ENCODE measurements at regions not wholly inside any gene's neighbourhood (a gene's known extent, or its start where the extent isn't known, plus 50 kb on each side); places are given as distances from the start of the nearest gene placed in this dataset.

DNA sequence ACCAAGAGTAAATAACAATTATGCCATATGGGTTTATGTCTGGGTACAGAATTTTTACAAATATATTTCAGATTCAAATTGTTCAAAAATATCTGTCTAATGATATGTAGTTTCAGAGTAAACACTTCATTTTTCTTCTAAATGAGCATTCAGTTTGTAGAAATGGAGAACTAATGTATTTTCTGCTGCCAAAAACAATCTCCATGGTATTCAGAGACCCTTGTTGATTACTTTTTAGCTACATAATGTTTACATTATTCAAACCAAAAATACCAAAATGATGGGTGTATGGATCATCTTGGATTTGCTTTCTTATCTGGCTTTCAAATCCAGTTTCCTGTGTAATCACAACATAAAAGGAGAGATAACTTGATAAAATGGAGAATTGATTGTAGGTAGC lies 576.0 kb upstream of the CDH4 start:
- no peaks in the 10 kb centered on the region for H3K9me3 ChIP-seq
- no peak overlapping the region for H3K27ac ChIP-seq
- H3K27me3 ChIP-seq: no peaks in the 10 kb centered on the region
- no peak for DNase-seq
- no peaks in the 10 kb centered on the region for H3K4me1 ChIP-seq
- TF ChIP-seq POLR2A (IDR thresholded peaks at IDR 0.05): no peak
- TF ChIP-seq, protein P1, sequence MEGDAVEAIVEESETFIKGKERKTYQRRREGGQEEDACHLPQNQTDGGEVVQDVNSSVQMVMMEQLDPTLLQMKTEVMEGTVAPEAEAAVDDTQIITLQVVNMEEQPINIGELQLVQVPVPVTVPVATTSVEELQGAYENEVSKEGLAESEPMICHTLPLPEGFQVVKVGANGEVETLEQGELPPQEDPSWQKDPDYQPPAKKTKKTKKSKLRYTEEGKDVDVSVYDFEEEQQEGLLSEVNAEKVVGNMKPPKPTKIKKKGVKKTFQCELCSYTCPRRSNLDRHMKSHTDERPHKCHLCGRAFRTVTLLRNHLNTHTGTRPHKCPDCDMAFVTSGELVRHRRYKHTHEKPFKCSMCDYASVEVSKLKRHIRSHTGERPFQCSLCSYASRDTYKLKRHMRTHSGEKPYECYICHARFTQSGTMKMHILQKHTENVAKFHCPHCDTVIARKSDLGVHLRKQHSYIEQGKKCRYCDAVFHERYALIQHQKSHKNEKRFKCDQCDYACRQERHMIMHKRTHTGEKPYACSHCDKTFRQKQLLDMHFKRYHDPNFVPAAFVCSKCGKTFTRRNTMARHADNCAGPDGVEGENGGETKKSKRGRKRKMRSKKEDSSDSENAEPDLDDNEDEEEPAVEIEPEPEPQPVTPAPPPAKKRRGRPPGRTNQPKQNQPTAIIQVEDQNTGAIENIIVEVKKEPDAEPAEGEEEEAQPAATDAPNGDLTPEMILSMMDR (IDR thresholded peaks at IDR 0.05): no peak
- no peaks in the 10 kb centered on the region for H3K36me3 ChIP-seq
- no peak overlapping the region for H3K4me3 ChIP-seq
- intact Hi-C loops (cut with DNase I; ENCODE audit: low total_unique reads): no loop called here

DNA sequence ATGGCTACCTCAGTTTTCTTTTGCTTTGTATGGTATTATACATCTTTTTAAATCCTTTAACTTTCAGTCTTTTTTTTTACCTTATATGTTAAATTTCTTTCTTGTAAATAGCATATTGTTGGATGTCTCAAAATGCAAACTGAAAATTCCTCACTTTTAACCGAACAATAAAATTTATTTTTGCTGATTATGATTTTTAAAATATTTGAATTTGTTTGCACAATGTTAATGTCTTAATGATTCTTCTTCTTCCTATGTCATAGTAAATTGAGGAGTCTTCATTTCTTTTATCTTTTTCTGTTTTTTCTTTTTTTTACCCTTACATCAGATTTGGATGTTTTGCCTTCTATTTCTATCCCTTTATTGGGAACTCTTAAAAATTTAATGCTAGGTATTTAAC lies 574.2 kb upstream of the CDH4 start:
- Histone ChIP-seq H3K4me3 (no peak overlapping the region), H3K27ac (no peak overlapping the region), H3K9me3 (no peaks in the 10 kb centered on the region), H3K4me1 (no peaks in the 10 kb centered on the region), H3K36me3 (no peaks in the 10 kb centered on the region), H3K27me3 (no peaks in the 10 kb centered on the region)
- DNase-seq: no peak
- intact Hi-C loops (cut with DNase I; ENCODE audit: low total_unique reads): no loop called here
- TF ChIP-seq POLR2A (IDR thresholded peaks at IDR 0.05): no peak
- TF ChIP-seq, protein P1 (IDR thresholded peaks at IDR 0.05): no peak

DNA sequence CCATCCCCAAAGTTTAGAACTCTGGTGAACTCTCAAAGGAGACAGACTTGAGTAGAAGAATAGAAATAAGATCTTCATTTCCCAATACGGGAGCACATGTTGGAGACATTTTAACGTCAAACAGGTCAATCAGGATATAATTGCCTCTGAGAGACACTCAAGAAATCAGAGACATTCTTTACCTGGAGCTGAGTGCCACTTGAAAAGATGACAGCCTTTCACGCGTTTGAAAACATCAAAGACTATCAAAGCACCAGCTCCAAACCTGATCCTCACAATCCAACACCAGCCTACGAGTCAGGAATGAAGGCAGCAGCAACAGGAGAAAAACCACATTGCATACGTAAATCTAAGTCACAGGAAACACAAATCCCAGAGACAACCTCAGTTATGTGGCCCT lies 571.5 kb upstream of the CDH4 start:
- H3K4me3 ChIP-seq: no peak overlapping the region
- intact Hi-C loops (cut with DNase I; ENCODE audit: low total_unique reads): no loop called here
- DNase-seq: no peak
- no peaks in the 10 kb centered on the region for H3K4me1 ChIP-seq
- no peaks in the 10 kb centered on the region for H3K36me3 ChIP-seq
- no peaks in the 10 kb centered on the region for H3K27me3 ChIP-seq
- H3K9me3 ChIP-seq: no peaks in the 10 kb centered on the region
- no peak overlapping the region for H3K27ac ChIP-seq
- TF ChIP-seq, protein P1 (IDR thresholded peaks at IDR 0.05): no peak
- no peak for TF ChIP-seq POLR2A (IDR thresholded peaks at IDR 0.05)

DNA sequence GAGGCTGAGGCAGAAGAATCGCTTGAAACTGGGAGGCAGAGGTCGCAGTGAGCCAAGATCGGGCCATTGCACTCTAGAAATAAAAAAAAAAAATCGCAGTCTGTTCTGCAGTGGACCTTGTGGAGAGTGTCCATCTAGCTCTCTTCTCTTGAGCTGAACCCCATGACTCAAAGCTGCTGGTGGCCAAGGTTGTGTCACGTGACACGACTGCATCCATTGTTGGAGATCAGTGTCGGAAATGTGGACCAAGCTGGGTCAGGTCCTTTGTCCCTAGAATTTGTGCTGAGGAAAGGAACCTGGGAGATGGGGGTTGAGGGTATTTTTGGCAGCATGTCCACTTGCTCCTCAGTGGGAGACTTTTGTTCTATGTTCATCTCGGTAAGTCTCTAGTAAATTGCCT lies 564.8 kb upstream of the CDH4 start:
- no peak overlapping the region for H3K27ac ChIP-seq
- H3K4me3 ChIP-seq: no peak overlapping the region
- no peak for DNase-seq
- no peaks in the 10 kb centered on the region for H3K36me3 ChIP-seq
- H3K27me3 ChIP-seq: no peaks in the 10 kb centered on the region
- intact Hi-C loops (cut with DNase I; ENCODE audit: low total_unique reads): no loop called here
- no peak for TF ChIP-seq POLR2A (IDR thresholded peaks at IDR 0.05)
- TF ChIP-seq, protein P1 (IDR thresholded peaks at IDR 0.05): no peak
- H3K9me3 ChIP-seq: no peaks in the 10 kb centered on the region
- H3K4me1 ChIP-seq: no peaks in the 10 kb centered on the region

DNA sequence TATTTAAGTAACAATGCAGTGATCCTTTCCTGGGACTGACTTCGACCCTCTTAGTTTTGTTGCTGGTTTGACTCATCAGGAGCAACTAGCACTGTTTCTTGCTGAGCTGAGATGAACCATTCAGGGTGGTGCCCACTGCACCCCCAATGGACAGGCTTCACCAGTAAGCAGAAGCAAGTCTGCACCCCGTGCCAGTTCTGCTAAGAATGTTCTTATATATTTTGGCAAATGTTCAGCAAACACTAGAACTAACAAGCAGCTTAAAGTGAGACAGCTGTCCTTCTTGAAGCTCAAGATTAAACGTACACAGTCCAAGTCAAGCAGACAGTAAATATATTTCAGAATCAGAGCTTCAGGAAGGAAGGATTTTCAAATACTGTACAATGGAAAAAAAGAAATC lies 561.3 kb upstream of the CDH4 start:
- no peaks in the 10 kb centered on the region for H3K27me3 ChIP-seq
- H3K4me3 ChIP-seq: no peak overlapping the region
- no peaks in the 10 kb centered on the region for H3K9me3 ChIP-seq
- no peak overlapping the region for H3K27ac ChIP-seq
- TF ChIP-seq, protein P1 (IDR thresholded peaks at IDR 0.05): no peak
- TF ChIP-seq POLR2A (IDR thresholded peaks at IDR 0.05): no peak
- no peaks in the 10 kb centered on the region for H3K36me3 ChIP-seq
- no peak for DNase-seq
- intact Hi-C loops (cut with DNase I; ENCODE audit: low total_unique reads): no loop called here
- no peaks in the 10 kb centered on the region for H3K4me1 ChIP-seq

Measured in uterus (tissue), 3 donors.